ENCODE measurements at regions not wholly inside any gene's neighbourhood (a gene's known extent, or its start where the extent isn't known, plus 50 kb on each side); places are given as distances from the start of the nearest gene placed in this dataset.

- TF ChIP-seq GATA2 (IDR thresholded peaks at IDR 0.05; ENCODE audit: low read depth, low read length): no peak
- TF ChIP-seq GATA3 (IDR thresholded peaks at IDR 0.05; ENCODE audit: low read depth, low read length): no peak
Measured at GRCh38 chr18:30234755-30235154, 807.8 kb downstream of the DSC3 start.

Measured in SH-SY5Y (cell line).